Osteoblast (primary cell): ENCODE measurements at regions not wholly inside any gene's neighbourhood (a gene's known extent, or its start where the extent isn't known, plus 50 kb on each side); places are given as distances from the start of the nearest gene placed in this dataset.

Experiments used
- DNase-seq: peaks from one replicate; pipeline ENCODE4 v3.0.0; 2011; ENCODE audit warnings: low spot score, mixed read lengths; ENCODE audit not compliant: insufficient read length; ENCODE audit errors: missing footprints
- H2AFZ ChIP-seq: 2 replicates; pipeline ENCODE4 v1.6.0; 2011; ENCODE audit warnings: mild to moderate bottlenecking, low read length
- H3K27ac ChIP-seq: 2 replicates; pipeline ENCODE4 v1.5.1; 2011; ENCODE audit warnings: mild to moderate bottlenecking, low read depth, low read length, moderate library complexity
- H3K27me3 ChIP-seq: 2 replicates; pipeline ENCODE4 v1.6.0; 2012; ENCODE audit warnings: mild to moderate bottlenecking, control low read depth, inconsistent platforms, low read length, moderate library complexity; ENCODE audit not compliant: insufficient read depth
- H3K36me3 ChIP-seq: 2 replicates; pipeline ENCODE4 v1.5.1; 2011; ENCODE audit warnings: mild to moderate bottlenecking, low read length, control low read depth, moderate library complexity; ENCODE audit not compliant: insufficient read depth
- H3K4me1 ChIP-seq: 2 replicates; pipeline ENCODE4 v1.5.1; 2011; ENCODE audit warnings: mild to moderate bottlenecking, low read length, control low read depth, moderate library complexity; ENCODE audit not compliant: insufficient read depth
- H3K4me2 ChIP-seq: 2 replicates; pipeline ENCODE4 v1.6.0; 2011; ENCODE audit warnings: mild to moderate bottlenecking, low read length; ENCODE audit not compliant: insufficient read depth
- H3K4me3 ChIP-seq: fragments of 200-600 bp; sonication (generic); 3 replicates; pipeline ENCODE4 v1.5.1; 2012; ENCODE audit warnings: mild to moderate bottlenecking, low read length, inconsistent platforms; ENCODE audit not compliant: insufficient read depth
- H3K79me2 ChIP-seq: 2 replicates; pipeline ENCODE4 v1.6.0; 2012; ENCODE audit warnings: mild to moderate bottlenecking, low read length, control low read depth, inconsistent platforms; ENCODE audit not compliant: insufficient read depth
- H3K9me3 ChIP-seq: 2 replicates; pipeline ENCODE4 v1.5.1; 2011; ENCODE audit warnings: low read depth, low read length, control low read depth
- H4K20me1 ChIP-seq: 2 replicates; pipeline ENCODE4 v1.6.0; 2012; ENCODE audit warnings: mild to moderate bottlenecking, low read length, control low read depth; ENCODE audit not compliant: insufficient read depth
- CTCF ChIP-seq: IDR thresholded peaks from 2 replicates; pipeline ENCODE4 v1.5.1; 2011; ENCODE audit warnings: mild to moderate bottlenecking, low read depth, low read length, moderate library complexity; ENCODE audit errors: extremely low read depth

DNA sequence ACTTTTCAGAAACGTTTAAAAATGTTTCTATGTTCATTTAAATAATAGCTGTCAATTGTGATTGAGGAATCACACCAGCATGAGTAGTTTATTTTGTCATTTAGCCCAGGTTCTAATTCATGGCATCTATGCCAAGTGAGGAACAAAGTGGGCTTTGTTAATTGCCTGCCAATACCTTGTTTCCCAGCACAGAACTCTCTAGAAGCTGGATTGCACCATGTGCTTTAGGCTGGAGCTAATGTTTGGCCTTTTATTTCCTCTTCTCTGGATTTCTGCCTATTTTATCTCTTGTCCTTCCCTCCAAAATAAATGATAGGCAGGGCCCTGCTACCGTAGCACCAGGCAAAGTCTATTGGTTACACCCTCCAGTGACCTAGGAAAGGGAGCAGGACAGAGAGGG, 109.9 kb upstream of the ITGB1 start:
- Histone ChIP-seq H4K20me1 (no peaks in the 10 kb centered on the region), H3K4me1 (peaks cover 20% of the 10 kb centered on the region), H3K9me3 (no peaks in the 10 kb centered on the region), H3K79me2 (no peaks in the 10 kb centered on the region), H3K4me2 (no peak overlapping the region), H3K36me3 (no peaks in the 10 kb centered on the region), H3K27me3 (no peaks in the 10 kb centered on the region), H3K4me3 (no peak overlapping the region), H3K27ac (peak overlapping the region; percentile 40), H2AFZ (no peak overlapping the region)
- DNase-seq, result no peak
- no peak for TF ChIP-seq CTCF

DNA sequence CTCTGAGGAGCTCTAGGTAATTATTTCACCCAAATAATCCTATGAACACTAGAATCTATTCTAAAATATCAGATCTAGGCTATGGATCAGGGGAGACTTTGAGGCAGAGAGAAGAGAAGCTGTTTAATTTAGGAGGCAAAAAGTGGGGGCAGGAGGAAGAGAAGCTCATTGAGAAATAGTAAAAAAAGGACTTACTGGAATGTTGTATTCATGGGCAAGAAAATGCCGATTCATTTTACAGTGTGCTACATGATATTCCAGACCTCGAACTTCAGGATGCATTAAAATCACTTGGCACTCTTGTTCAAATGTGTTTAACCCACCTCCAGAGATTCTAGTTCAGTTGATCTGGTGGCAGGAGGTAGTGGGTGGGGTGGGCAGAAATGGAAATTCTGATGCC, 109.5 kb upstream of the ITGB1 start:
- H3K4me2 ChIP-seq, result peak overlapping the region; percentile 2
- peaks cover 20% of the 10 kb centered on the region for H3K4me1 ChIP-seq
- H3K79me2 ChIP-seq, result no peaks in the 10 kb centered on the region
- no peak overlapping the region for H2AFZ ChIP-seq
- no peak for TF ChIP-seq CTCF
- no peaks in the 10 kb centered on the region for H3K36me3 ChIP-seq
- no peaks in the 10 kb centered on the region for H3K9me3 ChIP-seq
- H4K20me1 ChIP-seq, result no peaks in the 10 kb centered on the region
- no peak for DNase-seq
- H3K27me3 ChIP-seq, result no peaks in the 10 kb centered on the region
- peak overlapping the region; percentile 40 for H3K27ac ChIP-seq
- no peak overlapping the region for H3K4me3 ChIP-seq

DNA sequence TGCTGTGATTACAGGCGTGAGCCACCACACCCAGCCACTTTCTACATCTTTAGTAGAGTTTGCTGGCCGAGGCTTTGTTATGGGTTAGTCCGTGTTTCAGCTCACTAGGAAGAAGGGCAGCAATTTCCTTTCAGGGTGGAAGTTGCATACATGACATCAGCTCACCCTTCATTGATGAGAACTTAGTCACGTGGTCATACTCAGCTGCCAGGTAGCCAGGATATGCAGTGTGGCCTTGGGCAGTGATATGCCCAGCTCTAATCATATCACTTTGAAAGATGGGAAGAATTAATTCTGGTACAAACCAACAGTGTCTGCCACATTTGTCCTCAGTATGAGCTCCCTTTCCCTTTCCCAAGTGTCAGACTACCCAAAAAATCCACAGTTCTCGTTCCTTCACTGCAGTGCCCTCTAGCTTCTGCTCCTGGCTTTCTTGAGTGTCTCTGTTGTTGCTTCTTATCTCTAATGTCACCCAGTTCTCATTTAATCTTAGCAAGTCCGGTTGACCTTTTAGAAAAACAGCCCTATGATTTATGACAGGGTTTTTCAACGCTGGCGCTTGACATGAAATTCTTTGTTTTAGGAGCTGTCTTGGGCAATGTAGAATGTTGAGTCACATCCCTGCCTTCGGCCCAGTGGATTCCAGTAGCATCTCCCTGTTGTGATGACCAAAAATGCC, 108.7 kb upstream of the ITGB1 start:
- H3K36me3 ChIP-seq, result no peaks in the 10 kb centered on the region
- peak overlapping the region; percentile 18 for H3K4me2 ChIP-seq
- H3K4me1 ChIP-seq, result peaks cover 20% of the 10 kb centered on the region
- DNase-seq, result peak; percentile 68
- peak overlapping the region; percentile 69 for H3K27ac ChIP-seq
- no peak overlapping the region for H3K4me3 ChIP-seq
- H3K9me3 ChIP-seq, result no peaks in the 10 kb centered on the region
- H2AFZ ChIP-seq, result no peak overlapping the region
- H3K79me2 ChIP-seq, result no peaks in the 10 kb centered on the region
- H4K20me1 ChIP-seq, result no peaks in the 10 kb centered on the region
- peak; percentile 58 for TF ChIP-seq CTCF
- no peaks in the 10 kb centered on the region for H3K27me3 ChIP-seq

GRCh38 chr10:33065111-33065510, 107.1 kb upstream of the ITGB1 start:
- no peak for TF ChIP-seq CTCF
- H3K79me2 ChIP-seq, result no peaks in the 10 kb centered on the region
- no peak overlapping the region for H2AFZ ChIP-seq
- H3K27me3 ChIP-seq, result no peaks in the 10 kb centered on the region
- no peaks in the 10 kb centered on the region for H3K36me3 ChIP-seq
- no peak overlapping the region for H3K27ac ChIP-seq
- peaks cover 20% of the 10 kb centered on the region for H3K4me1 ChIP-seq
- H4K20me1 ChIP-seq, result no peaks in the 10 kb centered on the region
- DNase-seq, result no peak
- no peak overlapping the region for H3K4me2 ChIP-seq
- no peak overlapping the region for H3K4me3 ChIP-seq
- H3K9me3 ChIP-seq, result no peaks in the 10 kb centered on the region
